DMS114 treated with DMSO at 0.1 percent for 48 hours (cell line): ENCODE measurements at regions not wholly inside any gene's neighbourhood (a gene's known extent, or its start where the extent isn't known, plus 50 kb on each side); places are given as distances from the start of the nearest gene placed in this dataset.
A peak's percentile ranks its signal among the peaks of the same experiment; 100 is the strongest.

Source experiments
- DNase-seq: peaks from one replicate; lab custom pipeline; 2025; ENCODE audit not compliant: unreplicated experiment; lab: John Stamatoyannopoulos, UW

DNA sequence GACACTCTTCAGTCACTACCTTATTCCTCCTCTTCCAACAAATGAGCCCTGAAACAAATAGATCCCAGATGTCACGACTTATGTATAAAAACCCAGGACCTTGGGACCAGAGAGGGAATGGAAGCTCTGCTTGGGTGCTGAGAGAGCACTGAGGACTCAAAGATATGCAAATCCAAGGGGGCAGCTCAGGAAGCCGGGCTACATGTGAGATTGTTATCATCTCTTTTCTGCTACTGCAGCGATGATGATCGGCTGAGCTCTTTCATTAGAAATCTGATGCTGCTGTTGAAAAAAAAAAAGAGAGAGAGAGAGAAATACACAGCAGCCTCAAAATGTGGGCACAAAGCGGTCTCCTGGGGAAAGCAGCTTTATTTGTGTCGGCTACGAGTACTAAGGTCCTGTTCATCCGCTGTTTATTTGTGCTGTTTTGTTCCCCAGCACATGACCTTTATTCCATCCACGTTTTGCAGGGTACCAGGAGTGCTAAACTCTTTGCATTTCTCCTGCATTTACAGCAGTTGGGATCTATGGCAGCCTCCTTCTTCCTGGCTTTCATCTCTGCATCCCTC, 120.2 kb downstream of the TRIM29 start:
- DNase-seq: no peak

DNA sequence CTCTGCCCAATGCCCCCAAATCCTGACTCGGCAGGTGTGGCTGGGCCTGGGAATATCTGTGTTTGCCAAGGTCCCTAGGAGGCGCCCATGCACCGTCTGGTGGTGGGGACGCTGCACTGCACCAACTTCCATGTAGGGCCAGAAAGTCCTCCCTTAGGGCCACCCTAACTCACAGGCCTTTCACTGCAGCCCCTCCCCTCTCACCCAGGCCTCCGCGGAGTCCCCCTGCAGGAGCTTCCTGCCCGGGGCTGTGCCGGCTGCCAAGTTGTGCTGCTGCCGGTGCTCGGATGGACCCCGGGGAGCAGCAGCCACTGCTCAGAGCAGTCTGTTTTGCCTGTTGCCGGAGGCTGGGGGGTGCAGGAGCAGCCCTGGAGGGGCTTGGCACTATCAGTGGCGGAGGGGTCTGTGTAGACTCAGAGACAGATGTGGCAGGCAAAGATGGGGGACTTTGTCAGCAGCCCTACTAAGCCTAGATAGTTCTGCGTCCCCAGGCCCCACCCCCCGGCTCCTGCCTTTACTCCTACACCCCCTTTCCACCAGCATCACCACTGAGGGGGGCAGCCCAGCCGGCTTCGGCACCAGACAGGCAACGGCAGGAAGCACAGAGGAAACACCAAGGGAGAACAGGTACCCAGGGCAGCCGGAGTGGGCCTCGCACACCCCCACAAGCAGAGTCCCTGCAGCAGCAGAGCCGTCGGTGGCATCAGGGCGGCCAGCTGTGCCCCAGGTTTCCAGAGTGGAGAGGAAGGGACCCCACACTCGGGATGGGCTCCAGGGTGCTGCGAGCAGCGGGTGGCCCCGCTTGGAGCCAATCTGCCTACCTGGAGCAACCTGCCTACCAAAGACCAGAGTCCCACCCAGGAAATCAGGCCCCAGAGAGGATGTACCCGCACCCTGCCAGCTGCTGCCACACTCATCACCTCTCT, 124.3 kb downstream of the TRIM29 start:
- DNase-seq: peak; percentile 2

DNA sequence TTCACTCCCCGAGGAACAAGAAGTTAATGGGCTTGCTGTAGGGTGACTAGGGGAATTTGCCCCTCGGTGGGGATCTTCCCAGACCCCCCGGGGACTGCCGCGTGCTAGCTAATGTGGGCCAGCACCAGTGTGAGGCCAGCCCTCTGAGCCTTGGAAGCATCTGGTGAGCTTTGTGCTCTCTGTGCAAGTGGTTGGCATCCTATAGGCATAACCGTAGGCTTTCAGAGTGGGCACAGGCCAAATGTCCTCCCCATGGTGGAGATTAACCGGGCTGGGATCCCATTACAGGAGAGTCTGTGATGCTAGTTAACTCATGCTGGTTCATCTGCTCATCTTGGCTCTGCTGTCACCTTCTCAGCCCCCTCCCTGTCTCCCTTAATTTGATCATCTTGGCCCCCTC, 125.7 kb downstream of the TRIM29 start:
- DNase-seq: no peak

DNA sequence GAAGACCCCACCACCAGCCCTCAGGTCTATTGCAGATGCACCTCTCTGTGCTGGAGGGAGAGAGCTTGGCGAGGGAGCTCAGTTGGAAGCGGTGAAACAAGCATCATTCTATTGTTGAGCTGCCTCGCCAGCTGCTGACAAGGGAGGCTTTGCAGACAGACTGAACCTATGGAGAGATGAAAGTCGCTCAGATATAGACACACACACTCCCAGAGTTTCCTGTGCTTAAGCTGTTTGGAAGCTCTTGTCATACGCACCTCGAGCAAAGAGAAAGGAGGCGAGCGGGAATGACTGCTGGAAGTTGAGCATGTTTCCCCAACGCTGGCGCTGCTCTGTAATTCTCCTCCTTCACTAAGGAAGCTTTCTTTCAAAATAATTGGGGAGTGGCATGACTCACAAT, 126.1 kb downstream of the TRIM29 start:
- no peak for DNase-seq

DNA sequence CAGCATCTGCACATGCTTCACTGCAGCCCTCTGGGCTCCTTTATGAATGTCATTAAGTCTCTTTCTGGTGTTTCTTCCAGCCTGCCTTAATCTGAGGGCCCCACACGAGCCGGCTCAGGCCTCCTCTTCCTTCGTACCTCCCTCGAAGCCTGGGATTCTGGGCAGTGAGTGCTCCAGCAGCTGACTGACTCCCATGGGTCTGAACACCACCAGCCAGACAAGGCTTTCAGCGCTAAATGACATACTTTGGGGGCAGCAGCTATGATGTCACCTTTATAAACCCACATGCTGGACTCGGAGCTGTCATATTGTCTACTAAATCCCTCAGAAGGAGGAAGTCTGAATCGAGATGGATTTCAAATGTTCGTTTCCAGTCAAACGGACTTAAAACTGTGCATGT, 127.1 kb downstream of the TRIM29 start:
- no peak for DNase-seq

DNA sequence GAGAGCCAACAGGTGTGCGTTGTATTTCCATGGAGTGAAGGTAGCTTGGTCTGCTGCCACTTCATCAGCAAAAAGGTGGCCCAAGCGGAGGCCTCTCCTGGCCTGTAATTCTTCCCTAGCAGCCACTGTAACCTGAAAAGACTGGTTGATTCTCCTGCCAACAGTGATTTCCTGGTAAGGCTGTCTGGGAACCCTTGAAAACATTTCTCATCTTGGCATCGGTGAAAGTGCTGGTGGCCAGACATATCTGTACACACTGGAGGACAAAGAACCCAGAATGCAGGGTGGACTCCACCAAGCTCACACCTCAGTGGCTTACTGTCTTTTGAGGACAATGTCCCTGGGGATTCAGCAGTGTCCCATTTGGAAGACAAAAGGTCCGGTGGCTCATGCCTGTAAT, 128.0 kb downstream of the TRIM29 start:
- no peak for DNase-seq

DNA sequence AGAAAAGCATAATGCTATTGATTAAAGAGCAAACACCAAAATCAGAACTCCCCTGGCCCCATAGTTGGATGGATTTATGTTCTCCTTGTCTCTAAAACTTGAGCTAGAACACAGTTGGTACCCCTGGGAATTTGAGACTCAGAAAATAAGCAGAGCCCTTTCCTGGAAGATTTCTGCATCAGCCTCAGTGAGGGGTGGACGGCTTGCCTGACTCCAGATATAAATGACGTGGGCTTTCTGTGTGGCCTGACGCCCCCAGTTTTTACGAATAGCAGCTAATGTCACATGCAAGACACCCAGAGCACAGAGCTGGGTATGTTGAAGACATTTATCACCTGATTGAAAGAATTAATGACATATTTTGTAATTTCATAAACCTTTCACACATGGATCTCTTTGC, 130.8 kb downstream of the TRIM29 start:
- no peak for DNase-seq

DNA sequence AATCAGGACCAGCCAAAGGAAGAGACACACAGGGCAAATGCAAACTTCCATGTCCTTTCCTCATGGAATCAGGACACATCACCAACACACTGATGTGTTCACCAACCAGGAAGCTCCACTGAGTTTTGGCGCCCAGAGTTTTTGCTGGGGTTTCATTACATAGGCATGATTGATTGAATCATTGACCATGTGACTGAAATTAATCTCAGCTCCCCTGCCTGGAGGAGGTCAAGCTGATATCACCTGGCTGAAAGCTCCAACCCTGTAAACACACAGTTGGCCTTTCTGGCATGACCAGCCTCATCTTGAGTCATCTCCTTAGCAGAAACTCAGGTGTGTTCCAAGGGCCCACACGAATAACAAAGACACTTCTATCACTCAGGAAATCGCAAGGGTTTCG, 133.2 kb downstream of the TRIM29 start:
- no peak for DNase-seq

DNA sequence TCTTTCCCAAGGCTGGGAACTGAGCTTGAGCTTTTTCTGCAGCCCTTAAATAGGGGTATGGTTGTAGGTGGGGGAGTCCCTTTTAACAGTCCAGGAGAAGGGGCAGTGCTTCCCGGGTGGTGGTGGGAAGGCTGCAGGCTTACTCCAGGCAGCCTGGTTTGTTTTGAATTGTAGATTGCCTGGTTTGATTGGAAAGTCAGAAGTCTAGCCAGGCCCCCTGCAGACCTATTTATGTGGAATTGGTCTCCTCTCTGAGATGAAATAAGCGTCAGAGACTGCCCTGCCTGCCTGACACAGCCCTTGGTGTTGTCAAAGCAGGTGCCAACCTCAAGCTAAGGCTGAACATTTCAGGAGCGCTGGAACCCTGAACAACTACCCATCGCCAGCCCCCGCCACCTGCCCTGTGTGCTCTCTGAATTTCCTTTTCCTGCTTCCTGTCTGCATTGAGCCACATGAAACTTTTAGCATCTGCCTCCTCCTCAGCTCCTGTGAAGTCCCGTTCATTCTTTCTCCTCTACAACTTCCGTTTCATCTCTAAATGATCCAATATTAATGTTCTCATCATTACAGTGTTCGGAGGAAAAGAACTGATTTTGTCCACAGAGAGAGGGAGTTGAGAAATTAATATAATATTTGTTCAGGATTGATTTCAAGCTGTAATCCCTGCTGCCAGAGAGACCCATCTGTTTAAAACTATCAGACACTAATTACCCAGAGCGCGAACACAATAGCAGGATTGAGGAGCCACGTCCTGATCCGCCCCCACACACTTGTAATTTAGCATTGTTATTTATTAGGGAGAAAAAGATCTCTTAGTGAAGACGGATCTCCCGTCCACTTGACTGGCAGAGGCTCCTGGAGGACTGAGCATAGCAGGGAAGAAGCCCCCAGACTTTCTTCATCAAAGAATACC, 136.5 kb downstream of the TRIM29 start:
- no peak for DNase-seq

DNA sequence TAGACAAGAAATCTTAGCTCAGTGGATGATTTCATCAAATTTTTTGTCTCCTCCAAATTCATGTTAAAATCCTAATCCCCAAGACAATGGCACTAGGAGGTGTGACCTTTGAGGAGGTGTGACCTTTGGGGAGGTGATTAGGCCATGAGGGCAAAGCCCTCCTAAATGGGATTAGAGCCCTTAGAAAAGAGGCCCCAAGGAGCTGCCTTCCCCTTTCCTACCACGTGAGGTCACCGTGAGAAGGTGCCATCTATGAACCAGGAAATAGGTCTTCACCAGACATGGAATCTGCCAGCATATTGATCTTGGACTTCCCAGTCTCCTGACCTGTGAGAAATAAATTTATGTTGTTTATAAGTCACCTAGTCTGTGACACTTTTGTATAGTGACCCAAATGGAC, 138.7 kb downstream of the TRIM29 start:
- DNase-seq: no peak

DNA sequence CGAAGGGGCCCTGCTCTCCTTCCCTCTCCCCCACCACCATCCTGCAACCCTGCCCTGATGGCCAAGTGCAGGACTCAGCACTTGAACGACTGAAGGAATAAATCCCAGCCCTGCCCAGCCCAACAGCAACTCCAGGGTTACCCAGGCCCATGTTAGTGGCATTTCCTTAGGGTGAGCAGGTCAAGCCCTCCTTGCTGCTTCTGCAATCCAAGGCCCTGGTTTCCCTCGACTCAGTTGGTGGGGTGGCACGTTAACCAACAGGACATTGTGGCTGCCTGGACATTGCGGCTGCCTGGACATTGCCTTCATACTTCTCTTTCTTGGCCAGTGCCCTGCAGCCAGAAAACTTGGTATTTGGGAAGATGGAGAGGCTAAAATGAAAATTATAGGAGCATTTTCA, 141.4 kb downstream of the TRIM29 start:
- no peak for DNase-seq

DNA sequence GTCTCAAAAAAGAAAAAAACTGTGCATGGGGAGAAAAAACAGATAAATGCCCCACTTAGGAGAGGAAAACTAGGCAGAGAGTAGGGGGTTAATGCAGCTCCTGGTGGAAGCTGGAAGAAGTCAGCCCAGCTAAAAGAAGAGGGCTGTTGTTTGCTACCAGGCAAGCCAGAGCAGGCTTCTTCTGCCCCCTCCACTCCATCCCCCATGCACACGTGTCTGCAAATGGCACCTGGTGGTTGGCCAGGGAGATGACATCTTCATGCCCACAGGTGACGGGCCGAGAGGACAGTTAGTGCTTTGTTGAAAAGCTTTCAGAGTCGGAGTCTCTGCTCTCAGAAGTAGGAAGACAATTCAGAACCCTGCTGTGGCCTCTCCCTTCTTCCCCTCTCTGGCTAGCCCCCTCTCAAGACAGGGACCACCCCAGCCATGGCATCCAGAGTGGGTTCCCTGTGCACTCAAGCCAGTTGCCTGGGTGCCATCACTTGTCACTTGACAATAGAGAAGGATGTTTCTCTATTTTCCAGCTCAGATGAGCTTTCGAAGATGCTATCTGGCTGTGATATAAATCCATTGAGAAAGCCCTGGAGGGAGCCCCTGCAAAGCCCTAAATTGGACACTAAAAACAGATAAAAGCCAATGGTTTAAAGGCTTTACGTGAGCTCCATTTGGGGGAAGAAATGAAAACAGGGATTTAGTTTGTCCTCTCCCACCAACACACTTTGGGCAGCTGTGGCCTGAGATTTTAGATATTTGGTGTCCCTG, 142.0 kb downstream of the TRIM29 start:
- no peak for DNase-seq

DNA sequence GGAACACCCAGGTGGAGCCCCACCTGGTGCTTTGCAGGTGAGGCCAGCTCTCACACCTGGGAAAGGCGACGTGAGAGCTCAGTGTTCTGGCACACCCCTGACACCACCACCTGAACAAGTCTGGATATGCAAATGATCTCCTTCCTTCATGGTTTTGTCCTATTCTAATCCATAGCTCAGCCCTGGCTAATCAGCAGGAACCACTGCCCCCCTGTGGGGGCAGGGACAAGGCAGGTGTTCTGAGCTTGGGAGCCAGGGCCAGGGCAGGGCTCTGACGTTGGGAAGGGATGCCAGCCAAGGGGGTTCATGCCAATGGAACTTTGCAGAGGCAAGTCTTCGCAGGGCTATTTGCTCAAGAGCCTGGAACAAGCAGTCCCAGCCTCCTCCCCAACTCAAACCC, 144.2 kb downstream of the TRIM29 start:
- DNase-seq: no peak

DNA sequence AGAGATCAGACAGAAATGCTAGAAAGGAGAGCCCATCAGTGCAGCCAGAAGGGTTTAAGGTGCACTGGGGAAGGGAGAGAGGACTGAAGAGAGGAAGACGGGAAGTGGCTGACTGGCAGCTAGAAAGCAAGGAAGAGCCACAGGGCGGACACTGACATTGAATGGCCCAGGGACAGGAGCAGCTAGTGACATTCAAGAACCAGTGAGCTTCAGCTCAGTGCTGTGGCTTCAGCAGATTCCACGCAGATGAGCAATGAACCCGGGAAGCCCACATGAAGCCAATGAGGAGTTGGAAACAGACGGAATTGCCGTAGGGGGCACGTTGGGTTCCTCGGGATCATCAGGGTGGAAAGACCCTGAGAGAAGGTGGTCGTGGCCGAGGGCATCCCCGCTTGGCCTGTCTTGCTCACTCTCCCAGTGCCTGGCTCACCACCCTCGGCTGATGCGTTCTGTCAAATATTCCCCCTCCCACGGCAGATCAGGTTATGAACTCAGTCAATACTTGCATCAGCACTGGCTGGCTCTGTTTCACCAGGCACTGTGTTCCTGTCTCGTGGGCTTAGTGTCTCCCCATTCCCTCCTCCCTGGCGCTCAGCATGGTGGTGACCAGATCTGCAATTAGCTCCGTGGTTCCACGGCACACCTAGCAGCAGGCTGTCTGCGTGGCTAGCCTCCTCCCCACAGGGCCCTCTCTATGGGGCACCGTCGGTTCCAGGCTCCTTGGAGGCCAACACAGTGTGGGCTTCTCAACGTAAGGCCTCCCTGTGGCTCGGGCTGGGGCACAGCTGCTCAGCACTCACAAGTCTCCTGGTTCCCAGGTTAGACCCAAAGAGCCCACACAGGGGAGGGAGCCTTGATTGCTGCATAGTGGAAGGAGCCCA, 145.5 kb downstream of the TRIM29 start:
- no peak for DNase-seq

DNA sequence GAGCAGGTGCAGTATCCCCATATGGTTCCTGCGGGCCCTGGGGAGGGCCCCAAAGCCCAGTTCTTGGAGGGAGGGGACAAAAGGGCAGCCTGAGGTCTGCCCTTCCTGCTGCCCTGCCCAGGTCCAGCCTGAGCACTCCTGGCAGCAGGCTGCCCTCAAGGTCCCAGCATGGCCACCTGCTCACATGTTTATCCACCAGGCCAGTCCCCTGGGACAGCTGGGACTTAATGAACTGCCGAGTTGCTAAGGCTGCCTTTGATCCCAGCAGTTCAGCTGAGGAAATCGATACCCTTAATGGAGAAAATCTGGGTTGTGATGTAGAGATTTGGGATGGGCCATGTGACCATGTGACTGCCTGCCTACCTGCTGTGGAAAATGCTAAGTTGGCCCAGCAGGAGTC, 146.2 kb downstream of the TRIM29 start:
- no peak for DNase-seq

DNA sequence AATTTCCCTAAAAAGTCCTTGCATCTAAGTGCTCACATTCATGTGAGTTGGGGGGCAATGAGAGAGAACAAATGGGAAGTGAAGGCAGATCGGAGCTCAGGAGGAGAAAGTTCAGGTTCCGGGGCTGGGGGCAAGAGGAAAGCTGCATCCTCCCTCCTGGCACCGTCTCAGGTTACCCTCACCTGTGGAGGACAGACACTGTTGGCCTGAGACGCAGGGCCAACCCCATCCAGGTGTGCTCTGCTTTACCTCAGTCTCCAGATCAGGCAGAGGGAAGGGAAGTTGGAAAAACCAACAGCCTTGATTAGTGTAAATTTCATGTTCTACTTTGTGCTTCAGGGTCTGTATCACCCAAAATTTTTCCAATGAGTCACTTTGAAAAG, 146.9 kb downstream of the TRIM29 start:
- no peak for DNase-seq

DNA sequence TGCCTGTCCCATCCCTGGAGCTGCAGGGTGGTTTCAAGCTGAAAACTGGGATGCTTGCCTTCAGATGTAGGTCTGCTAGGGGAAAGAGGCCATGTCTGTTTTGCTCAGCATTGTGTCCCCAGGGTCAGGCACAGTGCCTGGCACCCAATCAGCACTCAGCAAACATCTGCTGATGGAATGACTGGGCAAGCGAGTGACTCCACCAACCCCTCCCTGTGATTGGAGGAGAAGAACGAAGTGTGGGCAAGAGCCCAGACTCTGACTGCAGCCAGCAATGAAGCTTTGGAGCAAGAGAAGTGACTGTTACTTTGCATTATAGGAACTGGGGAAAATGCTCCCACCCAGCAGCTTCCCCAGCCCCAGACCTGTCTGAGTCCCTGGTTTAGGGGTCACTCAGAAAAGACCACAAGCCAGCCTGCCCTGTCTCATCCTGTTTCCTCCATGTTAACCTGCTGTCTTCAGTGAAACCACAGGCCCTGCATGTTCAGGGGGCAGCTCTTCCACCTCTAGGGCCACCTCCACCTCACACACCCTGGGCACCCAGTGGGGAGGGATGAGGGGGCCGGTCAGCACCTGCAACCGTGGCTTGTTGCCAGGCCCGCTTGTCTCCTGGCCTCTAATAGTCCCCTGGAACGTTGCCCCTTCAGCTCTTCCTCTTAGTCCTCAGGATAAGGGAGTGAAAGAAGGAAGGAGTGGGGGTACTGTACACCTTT, 147.4 kb downstream of the TRIM29 start:
- no peak for DNase-seq

DNA sequence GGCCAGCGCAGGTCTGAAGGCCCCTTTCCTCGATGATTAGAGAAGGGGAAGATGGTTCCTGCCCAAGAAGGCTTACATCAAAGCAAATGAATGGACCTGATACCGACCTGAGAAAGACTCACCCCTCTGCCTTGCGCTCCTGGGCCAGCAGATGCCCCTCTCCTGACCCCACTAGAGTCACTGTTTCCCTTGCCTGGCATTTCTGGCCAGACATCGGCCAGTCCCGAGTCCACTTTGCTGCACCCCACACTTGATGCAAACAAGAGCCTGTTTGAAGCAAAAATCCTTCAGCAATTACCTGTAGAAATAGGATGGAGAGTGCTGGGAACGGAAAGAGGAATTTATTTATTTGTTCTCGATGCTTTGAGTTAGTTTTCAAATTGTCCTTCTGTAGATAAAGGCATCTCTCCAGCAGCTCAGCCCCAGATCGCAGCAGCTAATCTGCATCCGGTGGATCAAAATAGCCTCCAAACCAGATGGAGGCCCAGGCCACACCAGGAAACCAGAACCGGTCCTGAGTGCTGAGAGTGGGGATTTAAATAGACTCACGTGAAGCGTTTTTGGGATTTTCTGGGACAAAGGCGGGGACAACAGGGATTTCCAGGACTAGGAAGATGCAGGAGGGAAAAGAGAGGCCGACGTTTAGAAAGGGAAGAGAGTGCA, 148.6 kb downstream of the TRIM29 start:
- no peak for DNase-seq

DNA sequence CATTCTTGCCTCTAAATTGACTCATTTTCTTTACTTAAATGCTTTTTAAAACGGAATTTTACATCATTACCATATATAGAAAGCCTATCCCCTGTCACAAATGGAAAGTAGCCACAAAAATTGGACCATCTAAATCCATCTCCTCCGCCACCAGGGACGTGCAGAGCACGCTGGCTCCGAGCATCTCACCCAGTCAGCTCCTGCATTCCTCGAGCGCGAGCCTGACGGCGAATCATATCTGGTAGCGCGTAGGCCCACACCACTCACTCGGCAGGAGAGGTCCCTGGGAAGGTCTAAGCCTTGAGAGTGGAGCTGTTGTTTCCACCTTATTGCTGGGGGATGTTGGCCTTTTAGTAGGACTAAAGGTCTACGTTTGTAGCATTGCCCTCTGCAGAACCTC, 152.4 kb downstream of the TRIM29 start:
- DNase-seq: no peak
